PC-9 (cell line): ENCODE measurements at regions not wholly inside any gene's neighbourhood (a gene's known extent, or its start where the extent isn't known, plus 50 kb on each side); places are given as distances from the start of the nearest gene placed in this dataset.

ENCODE experiments used
- BruUV-seq: library from RNA; stranded (reverse); fragments of 400-500 nt; replicated peaks from 2 replicates; lab custom pipeline; 2021; lab: Mats Ljungman, UMichigan
- CTCF ChIA-PET: fragments of 300-600 bp; sonication (Branson Sonifier 250); formaldehyde crosslinking; loops from one replicate; lab custom pipeline; 2022; ENCODE audit warnings: antibody characterized with exemption; lab: Charles Lee
- POLR2A ChIA-PET: fragments of 300-600 bp; sonication (Branson Sonifier 250); formaldehyde crosslinking; loops from one replicate; lab custom pipeline; 2022; ENCODE audit warnings: antibody characterized with exemption; ENCODE audit not compliant: unreplicated experiment; lab: Charles Lee
- DNase-seq, 2 experiments: peaks; one replicate each; pipeline versions ENCODE4 v3.0.0 to v3.0.0-alpha.2; 2015 to 2022; ENCODE audit warnings: mixed read lengths in 1 of 2
- H2AFZ ChIP-seq: fragments of 200-600 bp; sonication (generic); 2 replicates; pipeline ENCODE4 v1.8.1; 2017; ENCODE audit warnings: antibody characterized with exemption
- H3F3A ChIP-seq: fragments of 200-600 bp; sonication (generic); 2 replicates; pipeline ENCODE4 v1.8.1; 2017; ENCODE audit warnings: antibody characterized with exemption, mild to moderate bottlenecking, low read depth; ENCODE audit not compliant: insufficient read depth
- H3K27ac ChIP-seq: fragments of 200-600 bp; sonication (generic); 2 replicates; pipeline ENCODE4 v1.6.1; 2016; ENCODE audit warnings: mixed run types
- H3K27me3 ChIP-seq: fragments of 200-600 bp; sonication (generic); 2 replicates; pipeline ENCODE4 v1.6.1; 2016; ENCODE audit warnings: low read depth, mixed run types; ENCODE audit not compliant: insufficient read depth
- H3K36me3 ChIP-seq: fragments of 200-600 bp; sonication (generic); 2 replicates; pipeline ENCODE4 v1.6.1; 2016; ENCODE audit warnings: low read depth, mixed run types
- H3K4me1 ChIP-seq: fragments of 200-600 bp; sonication (generic); replicated peaks from 2 replicates; pipeline ENCODE4 v1.6.1; 2016; ENCODE audit warnings: mixed run types; ENCODE audit not compliant: insufficient read depth
- H3K4me2 ChIP-seq: fragments of 200-600 bp; sonication (generic); 2 replicates; pipeline ENCODE4 v1.6.1; 2017; ENCODE audit warnings: mixed run types
- H3K4me3 ChIP-seq: fragments of 200-600 bp; sonication (generic); 2 replicates; pipeline ENCODE4 v1.6.1; 2016; ENCODE audit warnings: mixed run types
- H3K79me2 ChIP-seq: fragments of 200-600 bp; sonication (generic); 2 replicates; pipeline ENCODE4 v1.6.1; 2017; ENCODE audit warnings: low read depth, mixed run types
- H3K9me2 ChIP-seq: fragments of 200-600 bp; sonication (generic); 2 replicates; pipeline ENCODE4 v1.8.1; 2017; ENCODE audit warnings: mild to moderate bottlenecking; ENCODE audit not compliant: insufficient read depth
- H3K9me3 ChIP-seq: fragments of 200-600 bp; sonication (generic); 2 replicates; pipeline ENCODE4 v1.8.1; 2016; ENCODE audit warnings: low read depth; ENCODE audit not compliant: insufficient read depth
- H4K20me1 ChIP-seq: fragments of 200-600 bp; sonication (generic); 2 replicates; pipeline ENCODE4 v1.8.1; 2017; ENCODE audit not compliant: insufficient read depth
- CTCF ChIP-seq: fragments of 200-600 bp; sonication (generic); conservative IDR thresholded peaks from 2 replicates; pipeline ENCODE4 v1.6.1; 2017; ENCODE audit warnings: mixed run types, antibody characterized with exemption, mild to moderate bottlenecking, moderate library complexity
- EZH2 ChIP-seq: fragments of 200-600 bp; sonication (generic); IDR thresholded peaks from 2 replicates; pipeline ENCODE4 v1.8.0; 2017; ENCODE audit warnings: antibody characterized with exemption, low read depth
- intact Hi-C: fragments of 100-400 bp; cut with micrococcal nuclease; formaldehyde crosslinking; loops from one replicate; pipeline ENCODE4 v1.10.0; 2022; ENCODE audit not compliant: unreplicated experiment

DNA sequence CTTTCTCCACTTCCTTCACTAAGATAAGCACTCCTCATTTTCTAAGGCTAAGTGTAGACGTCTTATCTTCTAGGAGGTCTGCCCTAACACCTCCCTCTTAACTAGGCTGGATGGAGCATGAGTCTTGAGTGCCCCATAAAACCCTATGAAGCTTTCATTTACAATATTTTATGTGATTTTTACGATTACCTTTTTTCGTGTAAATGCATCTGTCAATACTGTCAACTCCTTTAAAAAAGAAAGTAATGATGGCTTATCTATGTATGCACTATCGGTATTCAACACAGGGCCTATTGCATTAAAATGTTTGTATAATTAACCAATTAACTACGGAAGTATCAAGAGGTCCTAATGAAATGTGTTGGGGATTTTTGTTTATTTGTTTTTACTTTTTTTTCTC is 156.0 kb upstream of the FAM83B start:
- intact Hi-C loops: loop anchor here (10.0 kb wide), 2 partner anchors 554 to 706 kb away; no protein-coding TSS in a partner anchor
- no peak overlapping the region for H3K27ac ChIP-seq
- no peak for DNase-seq
- H3K27me3 ChIP-seq: no peaks in the 10 kb centered on the region
- H3K4me2 ChIP-seq: no peak overlapping the region
- H2AFZ ChIP-seq: no peak overlapping the region
- ChIA-PET POLR2A (no interaction called here), CTCF (no interaction called here)
- no peaks in the 10 kb centered on the region for H3F3A ChIP-seq
- H3K9me2 ChIP-seq: no peaks in the 10 kb centered on the region
- no peaks in the 10 kb centered on the region for H3K79me2 ChIP-seq
- no peaks in the 10 kb centered on the region for H3K4me1 ChIP-seq
- TF ChIP-seq CTCF: no peak
- no peak for TF ChIP-seq EZH2
- H4K20me1 ChIP-seq: no peaks in the 10 kb centered on the region
- H3K36me3 ChIP-seq: no peaks in the 10 kb centered on the region
- H3K9me3 ChIP-seq: no peaks in the 10 kb centered on the region
- no peak overlapping the region for H3K4me3 ChIP-seq
- BruUV-seq: no TSS peak

DNA sequence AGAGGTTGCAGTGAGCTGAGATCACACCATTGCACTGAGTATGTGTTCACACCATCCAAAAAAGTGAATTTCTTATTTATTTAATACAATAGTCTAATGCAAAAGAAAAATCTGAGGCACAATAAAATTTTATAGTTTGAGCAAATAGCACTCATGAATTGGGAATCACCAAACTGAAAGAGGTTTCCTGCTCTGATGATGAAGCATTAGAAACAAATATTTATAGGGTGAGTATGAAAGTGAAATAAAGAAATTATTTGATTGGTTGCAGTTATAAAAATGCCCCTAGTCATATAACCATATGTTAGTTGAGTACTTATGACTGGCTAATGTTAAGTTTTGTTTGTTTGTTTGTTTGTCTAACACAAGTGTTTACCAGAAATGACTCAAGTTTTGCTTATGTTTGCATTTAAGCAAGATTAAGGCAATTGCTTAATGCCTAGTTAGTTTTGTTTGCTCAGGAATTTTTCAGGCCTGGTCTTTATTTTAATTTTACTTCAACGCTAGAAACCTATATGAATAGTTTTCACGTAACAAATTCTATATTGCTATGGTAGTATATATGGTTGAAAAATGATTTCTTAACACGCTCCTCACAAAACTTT is 151.5 kb upstream of the FAM83B start:
- CTCF ChIA-PET: interaction anchor here (0.6 kb wide), 1 partner anchor 127 kb away, joined by 3 read pairs; no protein-coding TSS in a partner anchor
- intact Hi-C loops: loop anchor here (5.0 to 10.0 kb wide), 3 partner anchors 152 to 710 kb away; partner anchors contain the start of gene FAM83B
- Histone ChIP-seq H3K9me2 (no peaks in the 10 kb centered on the region), H3K9me3 (no peaks in the 10 kb centered on the region), H2AFZ (no peak overlapping the region), H3K27ac (no peak overlapping the region), H4K20me1 (no peaks in the 10 kb centered on the region), H3K36me3 (no peaks in the 10 kb centered on the region), H3F3A (no peaks in the 10 kb centered on the region), H3K79me2 (no peaks in the 10 kb centered on the region), H3K4me2 (no peak overlapping the region), H3K4me1 (peaks cover 19% of the 10 kb centered on the region), H3K27me3 (no peaks in the 10 kb centered on the region), H3K4me3 (no peak overlapping the region)
- DNase-seq: no peak
- TF ChIP-seq CTCF: no peak
- TF ChIP-seq EZH2: no peak
- BruUV-seq: no TSS peak
- POLR2A ChIA-PET: no interaction called here

DNA sequence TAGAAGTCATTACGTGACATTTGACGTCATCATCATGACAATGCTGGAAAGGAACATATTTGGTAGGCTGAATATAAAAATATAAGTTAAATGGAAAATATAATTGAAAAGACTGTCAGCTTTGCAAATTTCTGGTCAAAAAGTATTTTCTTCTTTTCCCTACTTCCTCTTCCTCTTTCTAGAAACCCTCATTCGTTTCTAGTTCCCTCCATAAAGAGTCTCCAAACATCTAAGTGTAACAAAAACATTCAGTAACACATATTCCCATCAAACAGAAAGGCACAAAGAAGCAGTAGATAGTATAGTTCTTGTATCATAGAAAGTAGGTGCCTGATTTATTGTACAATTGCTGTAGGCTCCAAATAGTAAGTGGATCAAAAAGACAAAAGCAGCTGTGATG is 150.8 kb upstream of the FAM83B start:
- Histone ChIP-seq H3K9me2 (no peaks in the 10 kb centered on the region), H3K4me1 (peaks cover 22% of the 10 kb centered on the region), H2AFZ (no peak overlapping the region), H3K36me3 (no peaks in the 10 kb centered on the region), H3K4me2 (no peak overlapping the region), H3K79me2 (no peaks in the 10 kb centered on the region), H3K9me3 (no peaks in the 10 kb centered on the region), H4K20me1 (no peaks in the 10 kb centered on the region), H3K27me3 (no peaks in the 10 kb centered on the region), H3F3A (no peaks in the 10 kb centered on the region), H3K4me3 (no peak overlapping the region), H3K27ac (no peak overlapping the region)
- BruUV-seq: no TSS peak
- ChIA-PET POLR2A (no interaction called here), CTCF (interaction anchor here (0.6 kb wide), 1 partner anchor 128 kb away, joined by 3 read pairs; no protein-coding TSS in a partner anchor)
- intact Hi-C loops: loop anchor here (5.0 to 10.0 kb wide), 3 partner anchors 151 to 711 kb away; partner anchors contain the start of gene FAM83B
- DNase-seq: no peak
- TF ChIP-seq EZH2: no peak
- no peak for TF ChIP-seq CTCF
